ENCODE measurements at regions not wholly inside any gene's neighbourhood (a gene's known extent, or its start where the extent isn't known, plus 50 kb on each side); places are given as distances from the start of the nearest gene placed in this dataset.
A peak's percentile ranks its signal among the peaks of the same experiment; 100 is the strongest.

DNA sequence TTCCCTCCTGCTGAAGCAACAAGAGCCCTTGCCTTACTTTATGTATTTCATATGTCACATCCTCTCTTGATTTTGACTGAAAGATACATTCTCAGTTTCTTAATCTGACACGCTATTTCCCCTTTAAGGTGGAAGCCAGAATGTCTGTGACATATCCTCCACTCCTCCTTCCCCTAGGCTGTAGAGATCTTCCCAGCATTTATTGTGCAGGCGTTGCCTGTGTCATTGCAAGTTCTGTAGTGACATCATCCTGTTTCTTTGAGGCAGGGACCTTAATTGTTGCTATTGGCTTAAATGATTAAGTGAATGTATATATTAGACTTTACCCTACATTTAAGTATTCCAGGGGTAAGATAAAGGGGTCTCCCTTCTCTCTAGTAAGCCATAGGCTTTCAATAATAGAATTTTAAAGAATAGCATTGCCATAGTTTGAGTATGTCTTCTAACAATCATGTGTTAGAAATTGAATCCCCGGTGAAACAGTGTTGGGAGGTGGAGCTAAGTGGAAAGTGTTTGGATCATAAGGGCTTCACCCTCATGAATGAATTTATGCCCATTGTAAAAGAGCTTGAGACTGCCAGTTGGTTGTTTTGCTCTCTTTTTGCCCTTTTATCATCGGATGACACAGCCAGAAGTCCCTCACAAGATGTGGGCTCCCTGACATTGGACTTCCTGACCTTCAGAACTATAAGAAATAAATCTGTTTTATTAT, 189.5 kb upstream of the CDC14C start:
- BruUV-seq (replicated peaks) = no TSS peak
- Histone ChIP-seq H3K27me3 (replicated peaks; ENCODE audit: insufficient read depth, low read depth, low read length, poor library complexity) (no peaks in the 10 kb centered on the region), H3K9me3 (ENCODE audit: low read depth, low read length, poor library complexity, severe bottlenecking) (peaks cover 10% of the 10 kb centered on the region), H3K4me1 (ENCODE audit: insufficient read depth, low read length, poor library complexity, severe bottlenecking) (no peaks in the 10 kb centered on the region), H3K27ac (ENCODE audit: low read depth, low read length, poor library complexity, severe bottlenecking) (no peak overlapping the region), H3K36me3 (ENCODE audit: insufficient read depth, low read length, poor library complexity, severe bottlenecking) (no peaks in the 10 kb centered on the region), H3K4me3 (ENCODE audit: low read depth, low read length, poor library complexity, severe bottlenecking) (no peak overlapping the region)
- ChIA-PET CTCF (no interaction called here), POLR2A (ENCODE audit: low non-redundant PET) (no interaction called here)
- TF ChIP-seq EZH2 (IDR thresholded peaks at IDR 0.05; ENCODE audit: borderline replicate concordance, low read depth, low read length, poor library complexity, severe bottlenecking) = no peak
- TF ChIP-seq, protein P1, sequence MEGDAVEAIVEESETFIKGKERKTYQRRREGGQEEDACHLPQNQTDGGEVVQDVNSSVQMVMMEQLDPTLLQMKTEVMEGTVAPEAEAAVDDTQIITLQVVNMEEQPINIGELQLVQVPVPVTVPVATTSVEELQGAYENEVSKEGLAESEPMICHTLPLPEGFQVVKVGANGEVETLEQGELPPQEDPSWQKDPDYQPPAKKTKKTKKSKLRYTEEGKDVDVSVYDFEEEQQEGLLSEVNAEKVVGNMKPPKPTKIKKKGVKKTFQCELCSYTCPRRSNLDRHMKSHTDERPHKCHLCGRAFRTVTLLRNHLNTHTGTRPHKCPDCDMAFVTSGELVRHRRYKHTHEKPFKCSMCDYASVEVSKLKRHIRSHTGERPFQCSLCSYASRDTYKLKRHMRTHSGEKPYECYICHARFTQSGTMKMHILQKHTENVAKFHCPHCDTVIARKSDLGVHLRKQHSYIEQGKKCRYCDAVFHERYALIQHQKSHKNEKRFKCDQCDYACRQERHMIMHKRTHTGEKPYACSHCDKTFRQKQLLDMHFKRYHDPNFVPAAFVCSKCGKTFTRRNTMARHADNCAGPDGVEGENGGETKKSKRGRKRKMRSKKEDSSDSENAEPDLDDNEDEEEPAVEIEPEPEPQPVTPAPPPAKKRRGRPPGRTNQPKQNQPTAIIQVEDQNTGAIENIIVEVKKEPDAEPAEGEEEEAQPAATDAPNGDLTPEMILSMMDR (conservative IDR thresholded peaks at IDR 0.05; ENCODE audit: low read depth, low read length) = no peak
- intact Hi-C loops (cut with micrococcal nuclease; ENCODE audit: unreplicated experiment) = no loop called here
- no peak for DNase-seq (ENCODE audit: low spot score)

DNA sequence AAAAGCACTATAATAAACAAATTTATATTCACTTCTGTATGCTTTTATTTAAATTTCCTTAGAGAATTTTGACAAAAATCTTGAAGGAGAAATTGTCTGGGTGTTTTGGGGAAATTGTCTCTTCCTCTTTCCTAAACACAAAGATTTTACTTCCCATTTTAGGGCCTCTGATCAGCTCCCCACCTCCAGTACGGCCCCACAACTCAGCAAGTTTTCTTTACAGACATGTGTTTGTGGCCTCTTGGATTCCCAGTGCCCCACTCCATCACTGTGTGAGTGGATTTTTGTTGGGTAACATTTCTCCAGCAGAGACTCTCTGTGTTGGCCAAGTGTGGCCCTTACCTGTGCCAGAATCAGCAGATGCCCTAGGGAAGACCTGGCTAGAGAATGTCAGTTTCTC, 182.8 kb upstream of the CDC14C start:
- intact Hi-C loops (cut with micrococcal nuclease; ENCODE audit: unreplicated experiment) = no loop called here
- CTCF ChIA-PET = no interaction called here
- H3K27me3 ChIP-seq (replicated peaks; ENCODE audit: insufficient read depth, low read depth, low read length, poor library complexity) = no peaks in the 10 kb centered on the region
- TF ChIP-seq, protein P1 (conservative IDR thresholded peaks at IDR 0.05; ENCODE audit: low read depth, low read length) = no peak
- TF ChIP-seq EZH2 (IDR thresholded peaks at IDR 0.05; ENCODE audit: borderline replicate concordance, low read depth, low read length, poor library complexity, severe bottlenecking) = no peak
- no TSS peak for BruUV-seq (replicated peaks)
- peaks cover 10% of the 10 kb centered on the region for H3K9me3 ChIP-seq (ENCODE audit: low read depth, low read length, poor library complexity, severe bottlenecking)
- no peaks in the 10 kb centered on the region for H3K36me3 ChIP-seq (ENCODE audit: insufficient read depth, low read length, poor library complexity, severe bottlenecking)
- DNase-seq (ENCODE audit: low spot score) = no peak
- H3K27ac ChIP-seq (ENCODE audit: low read depth, low read length, poor library complexity, severe bottlenecking) = no peak overlapping the region
- POLR2A ChIA-PET (ENCODE audit: low non-redundant PET) = no interaction called here
- H3K4me3 ChIP-seq (ENCODE audit: low read depth, low read length, poor library complexity, severe bottlenecking) = no peak overlapping the region
- no peaks in the 10 kb centered on the region for H3K4me1 ChIP-seq (ENCODE audit: insufficient read depth, low read length, poor library complexity, severe bottlenecking)

DNA sequence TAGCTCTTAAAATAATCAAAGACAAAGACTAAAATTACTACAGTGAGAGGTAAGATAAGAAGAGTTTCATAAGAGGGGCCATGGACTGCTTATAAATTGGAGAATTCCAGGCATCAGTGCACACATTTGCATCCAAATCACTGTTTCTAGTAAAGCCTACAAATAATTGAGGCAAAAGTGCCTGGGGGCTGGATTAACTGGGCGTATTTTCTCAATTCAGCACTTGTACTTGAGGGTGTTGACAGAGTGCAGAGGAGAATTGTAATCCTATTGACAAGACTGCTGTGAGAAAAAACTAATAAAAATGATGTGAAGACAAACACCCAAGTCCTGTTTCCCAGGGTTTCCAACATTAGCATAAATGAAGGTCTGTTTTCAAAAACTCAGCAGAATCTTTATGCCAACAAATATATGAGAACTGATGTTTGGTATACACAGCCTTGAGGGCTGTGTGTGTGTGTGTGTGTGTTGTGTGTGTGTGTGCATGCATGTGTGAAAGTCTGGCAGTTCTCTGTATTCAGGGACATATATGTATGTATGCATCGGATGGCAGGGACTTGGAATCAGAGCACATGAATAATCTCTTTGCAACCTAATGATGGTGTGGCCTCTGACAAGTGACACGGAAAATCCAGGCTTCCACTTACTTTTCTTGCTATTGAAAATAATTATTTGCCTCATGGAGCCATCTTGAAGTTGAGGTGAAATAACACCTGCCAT, 182.1 kb upstream of the CDC14C start:
- DNase-seq (ENCODE audit: low spot score) = peak; percentile 10
- TF ChIP-seq, protein P1 (conservative IDR thresholded peaks at IDR 0.05; ENCODE audit: low read depth, low read length) = no peak
- TF ChIP-seq EZH2 (IDR thresholded peaks at IDR 0.05; ENCODE audit: borderline replicate concordance, low read depth, low read length, poor library complexity, severe bottlenecking) = no peak
- intact Hi-C loops (cut with micrococcal nuclease; ENCODE audit: unreplicated experiment) = no loop called here
- no peaks in the 10 kb centered on the region for H3K27me3 ChIP-seq (replicated peaks; ENCODE audit: insufficient read depth, low read depth, low read length, poor library complexity)
- H3K27ac ChIP-seq (ENCODE audit: low read depth, low read length, poor library complexity, severe bottlenecking) = no peak overlapping the region
- ChIA-PET POLR2A (ENCODE audit: low non-redundant PET) (no interaction called here), CTCF (no interaction called here)
- no TSS peak for BruUV-seq (replicated peaks)
- no peaks in the 10 kb centered on the region for H3K4me1 ChIP-seq (ENCODE audit: insufficient read depth, low read length, poor library complexity, severe bottlenecking)
- no peak overlapping the region for H3K4me3 ChIP-seq (ENCODE audit: low read depth, low read length, poor library complexity, severe bottlenecking)
- no peaks in the 10 kb centered on the region for H3K36me3 ChIP-seq (ENCODE audit: insufficient read depth, low read length, poor library complexity, severe bottlenecking)
- H3K9me3 ChIP-seq (ENCODE audit: low read depth, low read length, poor library complexity, severe bottlenecking) = peaks cover 10% of the 10 kb centered on the region
